ENCODE measurements at regions not wholly inside any gene's neighbourhood (a gene's known extent, or its start where the extent isn't known, plus 50 kb on each side); places are given as distances from the start of the nearest gene placed in this dataset.

GRCh38 chr2:53568469-53568868 is 199.1 kb upstream of the CHAC2 start:
- TF ChIP-seq CTCF (IDR thresholded peaks at IDR 0.05 in 4 of 5, conservative IDR thresholded peaks at IDR 0.05 in 1 of 5) (no peak), POLR2A (IDR thresholded peaks at IDR 0.05) (no peak)

Data from gastrocnemius medialis (tissue), 4 donors.